ENCODE measurements at regions not wholly inside any gene's neighbourhood (a gene's known extent, or its start where the extent isn't known, plus 50 kb on each side); places are given as distances from the start of the nearest gene placed in this dataset.
"Not testable (repeated sequence)": the region's sequence is repeated elsewhere in the genome, so short reads cannot be mapped to it uniquely, and the experiment has no call there.

DNA sequence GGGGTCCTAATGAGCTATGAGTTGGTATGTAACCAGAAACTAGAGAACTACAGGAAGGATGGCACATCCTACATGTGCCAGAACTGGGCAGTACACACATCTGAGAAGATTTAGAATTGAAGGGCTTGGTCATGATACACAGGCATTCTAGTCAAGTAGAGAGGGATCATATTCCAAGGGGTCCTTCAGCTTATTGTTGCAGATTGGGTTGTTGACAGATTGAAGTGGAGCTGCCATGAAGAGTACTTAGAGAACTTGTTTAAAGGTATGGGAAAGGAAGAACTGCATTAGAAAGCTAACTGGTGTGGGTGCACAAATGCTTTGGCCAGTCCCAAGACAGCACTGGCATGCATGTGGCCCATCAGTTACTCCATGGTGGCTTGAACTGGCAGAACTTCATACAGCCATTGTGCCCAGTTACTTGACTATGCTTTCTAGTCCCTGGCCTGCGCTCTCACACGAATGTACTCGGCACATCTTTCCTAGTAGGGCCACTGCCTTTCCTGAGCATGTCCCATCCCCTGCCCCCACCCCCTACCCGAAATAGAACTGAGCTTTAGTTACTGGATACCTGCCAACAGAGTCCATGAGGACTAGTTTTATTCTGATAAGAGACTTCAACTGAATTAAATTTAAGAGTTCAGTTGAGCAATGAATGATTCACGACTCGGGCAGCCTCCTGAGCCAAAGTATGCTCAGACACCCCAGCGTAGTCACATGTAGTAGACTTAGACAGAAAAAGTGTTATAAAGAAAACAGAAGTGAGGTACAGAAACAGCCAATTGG is 64.0 kb downstream of the CCNG2 start:
- peak; percentile 57 for DNase-seq

DNA sequence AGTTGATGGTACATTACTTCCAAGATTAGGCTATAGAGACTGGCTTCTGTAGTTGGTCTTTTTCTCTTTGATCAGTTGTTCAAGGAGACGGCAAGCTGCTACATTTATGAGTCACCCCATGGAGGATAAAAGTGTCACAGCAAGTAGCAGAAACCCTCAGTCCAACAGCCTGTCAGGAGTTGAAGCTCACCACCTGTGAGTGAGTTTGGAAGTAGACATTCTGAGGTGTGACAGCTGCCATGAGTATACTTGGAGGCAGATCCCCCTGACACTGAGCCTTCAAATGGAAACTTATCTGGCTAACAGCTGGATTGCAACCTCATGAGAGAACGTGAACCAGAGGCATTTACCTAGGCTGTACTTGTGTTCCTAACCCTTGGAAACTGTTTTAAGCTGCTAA is 68.0 kb downstream of the CCNG2 start:
- no peak for DNase-seq

DNA sequence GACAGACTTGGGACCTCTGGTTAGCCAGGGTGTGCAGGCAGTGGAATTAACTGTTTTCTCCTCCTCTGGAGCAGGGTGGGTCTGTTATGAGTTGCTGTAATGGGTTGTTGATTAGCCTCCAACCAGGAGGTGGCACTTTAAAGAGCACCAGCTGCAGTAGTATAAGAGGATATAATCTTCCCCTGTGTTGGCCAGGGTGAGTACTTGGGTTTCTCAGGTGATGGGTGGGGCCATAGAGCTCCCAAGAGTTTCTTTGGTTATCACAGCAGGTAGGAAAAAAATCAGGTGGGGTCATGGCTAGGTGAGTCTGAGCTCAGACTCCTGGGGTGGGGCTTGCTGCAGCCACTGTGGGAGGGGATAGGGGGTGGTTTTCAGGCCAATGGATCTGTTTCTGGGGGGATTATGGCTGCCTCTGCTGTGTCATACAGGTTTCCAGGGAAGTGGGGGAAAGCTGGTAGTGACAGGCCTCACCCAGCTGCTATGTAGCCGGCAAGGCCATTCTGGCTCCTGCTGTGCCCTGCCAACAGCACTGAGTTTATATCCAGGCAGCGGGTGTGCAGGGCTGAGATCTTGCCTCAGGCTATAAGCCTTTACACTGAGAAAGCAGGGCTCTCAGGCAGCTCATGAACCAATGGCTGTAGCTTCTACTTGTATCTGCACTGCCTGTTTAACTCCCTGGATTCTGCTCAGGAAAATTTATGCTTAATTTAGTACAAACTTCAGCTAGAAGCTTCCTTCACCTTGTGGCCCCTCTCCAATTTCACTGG is 70.1 kb downstream of the CCNG2 start:
- DNase-seq = no peak

DNA sequence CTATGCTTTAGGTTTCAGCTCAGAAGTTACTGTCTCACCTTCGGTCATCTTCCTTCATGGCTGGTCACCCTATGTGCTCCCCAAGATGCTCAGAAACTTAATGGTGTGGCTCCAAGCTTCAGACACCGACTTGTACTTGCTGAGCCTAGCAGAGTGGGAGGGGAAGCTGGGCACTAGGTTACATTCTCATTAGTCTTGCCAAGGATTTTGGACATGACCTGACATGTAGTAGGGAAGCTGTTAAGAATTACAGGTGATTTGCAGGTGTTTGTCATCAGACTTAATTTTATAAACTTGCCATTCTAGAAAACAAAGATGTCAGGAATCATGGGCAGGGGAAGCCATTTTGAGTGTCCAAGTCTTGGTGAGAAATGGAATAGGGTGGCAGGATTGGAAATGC is 72.4 kb downstream of the CCNG2 start:
- DNase-seq = no peak

DNA sequence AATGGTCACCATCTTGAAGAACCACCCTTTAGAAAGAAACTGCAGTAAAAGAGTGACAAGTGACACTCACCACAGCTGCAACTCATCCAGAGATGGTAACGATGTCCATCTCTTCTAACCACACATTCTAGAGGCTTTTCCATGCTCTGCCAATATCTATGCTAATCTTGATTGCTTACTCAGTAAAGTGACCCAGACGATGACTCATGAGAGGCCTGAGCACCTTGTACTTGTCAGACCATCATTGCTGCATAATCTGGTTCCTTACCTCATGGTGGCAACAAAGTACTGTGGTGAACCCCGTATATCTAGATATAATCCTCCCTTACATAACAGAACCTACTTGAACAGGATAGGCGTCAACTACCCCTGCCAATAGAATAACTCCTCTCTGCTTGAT is 75.6 kb downstream of the CCNG2 start:
- DNase-seq = no peak

DNA sequence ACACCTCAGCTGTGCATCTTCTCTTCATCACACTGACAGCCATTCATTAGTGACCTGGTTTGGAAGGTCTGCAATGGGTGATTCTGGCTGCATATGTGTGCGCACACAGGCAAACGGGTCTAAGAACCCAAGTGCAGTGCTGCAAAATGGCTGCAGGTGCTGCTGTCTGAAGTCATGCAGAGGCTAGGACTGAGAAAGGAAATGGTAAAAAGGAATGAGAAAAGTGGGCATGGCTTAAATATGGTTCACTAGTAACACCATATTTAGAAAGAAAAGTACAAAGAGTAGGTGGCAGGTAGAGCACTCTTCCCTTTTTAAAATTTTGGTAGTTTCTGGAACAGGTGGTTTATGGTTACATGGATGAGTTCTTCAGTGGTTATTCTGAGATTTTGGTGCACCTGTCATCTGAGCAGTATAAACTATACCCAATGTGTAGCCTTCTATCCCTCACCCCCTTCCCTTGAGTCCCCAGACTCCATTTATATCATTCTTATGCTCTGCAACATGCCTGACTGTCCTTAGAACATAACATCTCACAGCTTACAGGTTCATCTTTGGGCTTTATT is 78.4 kb downstream of the CCNG2 start:
- no peak for DNase-seq

DNA sequence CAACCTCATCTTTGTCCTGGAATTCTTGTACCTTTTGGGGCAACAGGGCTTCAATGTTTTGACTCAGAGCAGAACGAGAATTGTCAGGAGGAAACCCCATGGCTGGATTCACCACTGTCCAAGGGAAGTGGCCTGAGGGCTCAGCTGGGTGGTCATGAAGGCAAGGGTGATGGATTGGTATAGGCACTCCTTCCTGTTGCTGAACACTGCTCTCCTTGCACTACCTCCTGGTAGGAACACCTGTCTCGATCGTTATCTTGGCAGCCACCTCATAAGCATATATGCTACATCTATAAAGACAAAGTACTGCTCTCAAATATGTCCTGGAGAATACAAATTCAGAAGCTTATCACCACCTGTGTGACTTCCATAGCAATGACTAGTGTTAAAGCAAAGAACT is 79.8 kb downstream of the CCNG2 start:
- DNase-seq = no peak

DNA sequence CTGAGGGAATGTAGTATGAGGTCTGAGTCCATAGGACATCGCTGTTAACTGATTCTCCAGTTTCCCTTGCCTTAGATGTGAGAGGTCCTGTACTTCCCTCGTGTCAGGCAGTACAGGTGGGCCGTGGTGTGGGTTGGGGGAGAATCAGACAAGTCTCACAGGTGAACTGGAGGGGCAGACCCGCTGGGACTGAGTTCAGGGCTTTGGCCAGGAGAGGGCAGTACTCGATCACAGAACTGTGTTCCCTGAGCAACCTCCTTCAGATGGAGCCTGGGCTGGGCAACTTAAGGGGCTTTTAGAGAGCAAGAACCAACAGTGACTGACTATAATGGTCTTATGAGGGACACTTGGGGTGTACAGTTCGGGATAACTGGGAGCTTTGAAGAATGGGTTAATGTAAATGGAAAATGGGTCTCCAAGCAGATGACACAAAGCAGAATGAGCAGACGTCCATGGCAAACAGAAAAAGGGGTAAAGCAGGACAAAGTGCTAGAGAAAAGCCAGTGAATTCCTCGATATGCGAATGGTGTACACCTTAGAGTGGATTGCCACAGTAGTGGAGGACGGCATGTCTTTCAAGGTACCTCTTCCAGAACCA is 83.6 kb downstream of the CCNG2 start:
- peak; percentile 48 for DNase-seq

DNA sequence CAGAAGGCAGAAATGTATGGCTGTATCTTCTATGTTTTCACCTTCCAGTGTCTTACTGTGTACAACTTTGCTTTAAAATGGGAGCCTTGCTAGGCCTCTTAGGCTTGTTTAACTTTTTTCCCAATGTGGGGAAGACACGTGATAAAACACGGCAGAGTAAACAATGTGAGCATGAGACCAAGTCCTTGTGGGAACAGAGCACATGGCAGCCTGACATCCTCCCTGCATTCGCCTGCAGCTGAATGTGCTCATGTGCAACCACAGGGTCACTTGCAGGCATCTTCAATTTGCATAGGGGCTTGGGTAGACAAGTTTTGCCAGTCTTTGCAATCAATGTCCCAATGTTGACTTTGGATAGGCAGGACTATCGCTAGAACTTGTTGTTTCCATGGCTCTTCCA is 91.8 kb downstream of the CCNG2 start:
- DNase-seq = no peak

DNA sequence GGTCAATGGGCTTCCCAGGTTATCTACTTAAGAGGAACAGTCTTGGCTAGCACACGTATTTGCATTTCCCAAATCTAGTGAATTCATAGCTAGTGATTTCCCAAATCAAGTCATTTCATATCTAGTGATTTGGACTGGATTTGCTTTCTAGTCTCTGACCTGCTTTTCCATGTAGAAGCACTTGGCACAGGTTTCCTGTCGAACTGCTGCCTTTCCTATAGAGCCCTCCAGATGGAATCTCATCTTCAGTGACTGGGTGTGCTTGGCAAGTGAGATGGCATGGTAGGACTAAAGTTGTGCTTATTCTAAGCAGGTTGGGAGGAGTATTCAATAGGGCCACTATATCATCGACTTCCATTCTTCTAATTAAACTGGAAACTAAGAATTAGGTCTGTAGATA is 94.7 kb downstream of the CCNG2 start:
- no peak for DNase-seq

DNA sequence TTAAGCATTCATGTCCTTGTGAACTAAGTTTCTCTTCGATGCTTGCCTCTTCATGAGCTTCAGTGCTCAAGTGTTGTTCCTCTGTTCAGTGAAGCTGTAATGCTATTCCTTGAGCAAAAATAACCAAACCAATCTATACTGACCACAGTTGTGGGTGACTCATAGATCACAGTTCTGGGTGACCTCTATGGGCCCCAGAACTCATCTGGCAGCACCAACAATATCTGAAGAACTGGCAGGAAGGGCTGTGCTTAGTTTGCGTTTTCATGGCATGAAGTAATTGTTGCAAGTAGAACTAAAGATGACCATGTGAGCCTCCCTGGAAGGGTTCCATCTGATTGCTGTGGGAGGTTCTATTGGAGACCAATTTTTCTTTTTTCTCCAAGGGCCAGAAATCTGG is 106.2 kb downstream of the CCNG2 start:
- peak; percentile 83 for DNase-seq

DNA sequence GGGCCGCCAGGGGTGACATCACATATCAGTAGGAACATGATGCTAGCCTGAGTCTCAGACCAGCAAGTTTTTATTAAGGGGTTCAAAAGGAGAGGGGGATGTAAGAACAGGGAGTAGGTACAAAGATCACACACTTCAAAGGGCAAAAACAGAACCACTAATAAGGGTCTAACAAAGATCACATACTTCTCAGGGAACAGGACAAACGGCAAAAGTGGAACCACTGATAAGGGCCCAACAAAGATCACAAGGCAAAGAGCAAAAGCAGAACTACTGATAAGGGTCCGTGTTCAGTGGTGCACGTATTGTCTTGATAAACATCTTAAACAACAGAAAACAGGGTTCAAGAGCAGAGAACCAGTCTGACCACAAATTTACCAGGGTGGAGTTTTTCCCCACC is 107.0 kb downstream of the CCNG2 start:
- DNase-seq = not testable (repeated sequence)

DNA sequence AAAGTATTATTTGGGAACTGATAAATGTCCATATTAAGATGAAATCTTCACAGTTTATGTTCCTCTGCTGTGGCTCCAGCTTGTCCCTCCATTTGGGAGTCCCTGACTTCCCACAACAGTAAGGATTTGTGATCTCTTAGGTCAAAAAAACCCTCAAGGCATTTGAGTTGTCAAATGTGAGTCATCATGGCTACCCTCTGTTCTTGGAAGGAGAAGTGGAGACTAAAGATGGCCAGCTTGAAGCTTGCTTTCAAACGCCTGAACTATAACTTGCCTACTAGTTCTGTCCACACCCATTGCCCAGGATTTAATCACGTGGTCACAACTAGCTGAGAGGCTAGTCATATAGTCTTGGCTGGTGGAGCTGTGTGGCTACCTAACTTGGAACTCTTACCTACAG is 107.8 kb downstream of the CCNG2 start:
- DNase-seq = peak; percentile 72

DNA sequence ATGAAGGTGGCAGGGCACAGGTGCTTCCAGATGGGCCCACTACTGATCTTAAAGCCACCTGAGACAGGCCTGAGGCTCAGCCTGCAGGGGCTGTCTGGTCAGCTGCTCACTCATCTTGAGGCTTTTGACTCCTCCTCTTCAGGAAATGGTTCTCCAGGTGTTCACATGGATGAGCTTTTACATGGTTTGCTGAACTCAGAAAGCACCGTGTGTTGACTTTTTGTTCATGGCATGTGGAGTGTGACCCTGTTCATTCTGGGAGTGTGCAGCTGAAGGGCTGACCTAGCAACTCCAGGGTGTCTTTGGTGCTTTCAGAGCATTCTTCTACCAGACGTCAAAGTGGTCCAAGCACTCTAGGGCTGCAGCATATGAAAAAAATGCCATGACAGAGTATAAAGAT is 111.1 kb downstream of the CCNG2 start:
- no peak for DNase-seq

DNA sequence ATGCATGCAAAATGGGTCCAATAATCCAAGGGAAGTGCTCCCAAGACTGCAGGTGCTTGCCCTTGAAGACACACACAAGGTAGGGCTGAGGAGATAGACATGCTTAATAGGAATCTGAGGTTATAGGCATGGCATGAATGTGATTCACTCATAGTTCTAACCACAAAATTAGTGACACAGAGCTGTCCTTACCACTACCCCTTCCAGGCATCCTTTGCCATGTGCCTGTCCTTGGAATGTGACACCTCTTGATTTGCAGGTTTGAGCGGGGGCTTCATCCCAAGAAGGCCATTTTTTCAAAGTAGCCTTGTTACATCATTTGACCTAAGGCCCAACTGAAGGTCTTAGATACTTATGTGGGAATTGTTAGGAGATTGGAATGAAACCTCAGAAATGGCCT is 112.5 kb downstream of the CCNG2 start:
- DNase-seq = no peak

DNA sequence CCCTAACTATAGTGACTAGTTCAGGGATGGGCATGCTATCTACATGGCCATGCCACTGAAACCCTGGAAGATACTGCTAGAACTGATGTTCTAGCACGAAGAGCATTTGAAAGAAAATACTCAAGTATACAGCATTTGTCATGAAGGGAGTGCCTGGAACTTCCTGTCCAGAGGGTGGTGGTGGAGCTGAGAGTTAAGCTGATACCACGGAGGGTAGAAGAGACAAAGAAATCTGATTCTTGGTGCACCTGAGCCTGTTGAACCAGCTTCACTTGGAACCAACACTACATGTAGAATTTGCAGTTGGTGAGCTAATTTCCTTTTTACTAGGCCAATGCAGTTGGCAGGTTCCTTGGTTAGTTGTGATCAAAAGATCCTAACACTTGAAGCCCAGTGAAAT is 116.4 kb downstream of the CCNG2 start:
- DNase-seq = no peak

DNA sequence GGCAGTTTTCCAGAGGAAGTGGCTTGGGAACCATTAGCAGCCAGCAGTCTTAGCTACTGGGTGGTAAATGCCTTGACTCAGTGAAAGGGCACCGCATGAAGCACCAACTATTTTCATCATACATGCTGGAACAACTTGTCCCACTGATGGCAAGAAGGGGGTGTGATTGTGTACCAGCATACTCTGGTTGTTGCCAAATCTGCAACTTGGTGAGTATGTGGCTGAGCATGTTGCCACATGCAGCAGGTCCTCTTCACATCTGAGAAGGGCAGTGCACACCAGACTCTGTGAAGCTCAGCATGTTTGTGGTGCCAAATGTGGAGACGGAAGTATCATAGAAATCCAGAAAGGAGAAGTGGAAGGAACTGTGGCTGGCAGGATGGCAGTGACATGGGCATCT is 122.1 kb downstream of the CCNG2 start:
- peak; percentile 84 for DNase-seq

DNA sequence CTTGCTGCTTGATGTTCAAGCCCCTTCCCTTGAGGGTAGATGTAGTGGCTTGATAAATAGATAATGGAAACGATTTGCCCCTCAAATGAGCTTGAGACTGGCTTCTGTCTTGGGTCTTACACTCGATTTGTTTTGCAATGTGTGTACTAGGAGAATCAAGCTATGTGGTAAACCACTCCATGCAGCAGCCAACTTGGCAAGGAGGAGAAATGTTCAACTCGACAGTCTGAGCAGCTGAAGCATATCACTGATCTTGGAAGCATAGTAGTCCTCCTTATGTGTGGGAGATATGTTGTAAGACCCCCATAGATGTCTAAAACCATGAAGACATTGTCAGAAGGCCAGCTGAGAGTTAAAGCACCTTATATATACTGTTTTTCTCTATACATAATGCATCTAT is 125.3 kb downstream of the CCNG2 start:
- DNase-seq = no peak

DNA sequence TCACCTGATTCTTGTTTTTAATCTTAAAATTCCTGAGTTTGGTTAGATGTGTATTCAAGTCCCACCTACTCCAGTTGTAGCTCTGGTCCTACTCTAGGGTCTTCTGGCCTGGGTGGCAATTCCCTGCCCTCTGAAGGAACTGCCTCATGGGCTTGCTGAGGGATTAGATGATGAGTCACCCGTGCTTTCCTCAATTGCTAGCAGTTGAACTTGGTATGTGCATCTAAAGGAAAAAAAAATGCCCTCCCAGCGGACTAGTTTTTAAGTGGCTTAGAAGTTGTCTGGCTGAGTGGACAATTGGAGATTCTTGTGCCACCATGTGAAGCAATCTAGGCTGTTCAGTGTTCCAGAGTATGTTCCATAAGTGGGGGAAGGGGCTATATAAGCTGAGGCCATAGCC is 127.0 kb downstream of the CCNG2 start:
- DNase-seq = peak; percentile 13

DNA sequence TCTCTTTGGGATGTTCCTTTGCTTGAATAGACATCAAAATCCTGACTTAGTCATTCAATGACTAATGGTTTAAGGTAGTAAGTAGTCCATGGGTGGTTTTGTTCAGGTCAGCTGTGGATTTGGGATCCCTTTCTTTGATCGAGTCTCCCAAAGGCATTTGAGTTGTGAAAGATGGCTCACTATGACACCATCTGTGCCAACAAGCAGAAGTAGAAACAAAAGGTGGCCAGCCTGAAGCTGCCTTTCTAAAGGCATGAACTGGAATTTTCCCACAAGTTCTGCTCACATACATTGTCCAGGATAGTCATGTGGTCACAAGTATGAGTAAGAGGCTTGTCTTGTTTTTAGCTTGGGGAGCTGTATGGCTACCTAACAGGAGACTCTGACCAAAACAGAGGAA is 129.9 kb downstream of the CCNG2 start:
- no peak for DNase-seq

DNA sequence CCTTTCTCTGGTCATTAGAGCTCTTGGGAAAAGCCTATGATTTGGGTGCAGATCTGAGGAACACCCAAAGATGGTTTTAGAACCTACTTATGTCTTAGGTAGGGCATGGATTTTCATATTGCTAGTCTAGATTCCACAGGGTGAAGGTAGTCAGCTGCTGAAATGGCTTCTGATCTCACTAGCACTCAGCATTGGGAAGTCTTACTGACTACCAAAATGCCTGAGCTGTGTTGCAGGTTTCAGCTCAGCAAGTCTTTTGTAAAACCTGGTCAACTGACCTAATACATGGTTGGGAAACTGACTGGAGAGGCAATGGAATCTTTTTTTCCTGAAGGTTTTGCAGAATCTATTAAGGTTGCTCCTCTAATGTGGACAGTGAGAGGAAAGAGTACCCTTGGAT is 136.4 kb downstream of the CCNG2 start:
- no peak for DNase-seq

DNA sequence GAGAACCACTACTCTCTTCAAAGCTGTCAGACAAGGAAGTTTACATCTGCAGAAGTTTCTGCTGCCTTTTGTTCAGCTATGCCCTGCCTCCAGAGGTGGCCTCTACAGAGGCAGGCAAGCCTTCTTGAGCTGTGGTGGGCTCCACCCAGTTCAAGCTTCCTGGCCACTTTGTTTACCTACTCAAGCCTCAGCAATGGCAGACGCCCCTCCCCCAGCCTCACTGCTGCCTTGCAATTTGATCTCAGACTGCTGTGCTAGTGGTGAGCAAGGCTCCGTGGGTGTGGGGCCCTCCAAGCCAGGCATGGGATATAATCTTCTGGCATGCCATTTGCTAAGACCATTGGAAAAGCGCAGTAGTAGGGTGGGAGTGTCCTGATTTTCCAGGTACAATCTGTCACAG is 144.0 kb downstream of the CCNG2 start:
- DNase-seq = not testable (repeated sequence)

DNA sequence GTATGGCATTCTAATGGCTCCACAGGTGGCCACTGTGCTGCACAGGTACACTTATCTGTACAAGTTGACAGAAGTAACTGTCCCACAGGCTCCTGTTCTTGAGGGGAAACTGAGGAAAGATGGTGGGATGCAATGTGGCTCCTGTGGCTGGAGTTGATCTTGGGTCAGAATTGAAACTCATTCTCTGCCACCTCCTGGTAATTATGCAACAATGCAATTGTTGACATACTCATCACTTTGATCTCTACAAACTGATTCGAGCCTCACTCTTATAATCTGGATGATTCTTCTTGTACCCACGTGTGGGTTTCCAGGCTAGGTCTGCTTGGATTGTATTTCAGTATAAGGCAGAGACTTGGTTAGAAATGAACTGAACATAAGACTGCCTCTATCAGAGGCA is 148.8 kb downstream of the CCNG2 start:
- DNase-seq = no peak

DNA sequence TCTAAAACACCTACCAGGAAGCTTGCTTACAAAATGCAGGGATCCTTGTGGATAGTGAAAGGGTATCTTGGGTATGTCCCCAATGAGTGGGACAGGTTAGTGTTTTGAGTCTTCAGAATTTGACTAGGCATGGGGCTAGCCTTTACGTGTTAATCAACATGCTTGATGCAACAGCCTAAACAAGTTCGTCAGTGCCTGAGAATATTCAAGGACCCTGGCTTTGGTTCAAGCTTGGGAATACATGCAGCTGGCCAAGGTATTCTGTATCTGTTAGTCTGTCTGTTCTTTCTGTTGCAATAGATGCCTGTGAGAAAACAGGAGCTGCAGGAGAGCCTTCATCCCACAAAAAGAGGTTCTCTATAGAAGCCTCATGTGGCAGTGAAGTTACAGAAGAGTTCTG is 149.5 kb downstream of the CCNG2 start:
- DNase-seq = no peak
